ENCODE measurements at regions not wholly inside any gene's neighbourhood (a gene's known extent, or its start where the extent isn't known, plus 50 kb on each side); places are given as distances from the start of the nearest gene placed in this dataset.

DNA sequence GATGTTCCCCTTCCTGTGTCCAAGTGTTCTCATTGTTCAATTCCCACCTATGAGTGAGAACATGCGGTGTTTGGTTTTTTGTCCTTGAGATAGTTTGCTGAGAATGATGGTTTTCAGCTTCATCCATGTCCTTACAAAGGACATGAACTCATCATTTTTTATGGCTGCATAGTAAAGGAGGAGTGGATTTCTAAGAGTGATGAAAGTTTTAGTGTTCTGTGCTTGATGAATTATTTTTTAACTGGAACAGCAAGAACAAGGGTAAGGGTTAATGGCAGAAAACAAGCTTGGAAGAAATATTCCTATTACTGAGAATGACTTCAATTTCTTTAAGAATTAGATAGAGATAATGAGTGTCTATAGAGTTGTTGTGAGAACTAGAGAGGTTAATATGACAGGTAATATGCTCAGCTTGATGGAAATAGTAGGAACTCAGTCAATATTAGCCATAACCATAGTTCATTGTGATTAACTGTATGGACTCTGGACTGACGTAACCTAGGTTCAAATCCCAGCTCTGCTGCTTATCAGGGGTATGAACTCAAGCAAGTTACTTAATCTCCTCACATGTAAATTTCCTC is 190.0 kb downstream of the RPS12 start:
- Histone ChIP-seq H3K4me2 (no peak overlapping the region), H3K27me3 (no peaks in the 10 kb centered on the region), H3K79me2 (no peaks in the 10 kb centered on the region), H3K36me3 (replicated peaks; ENCODE audit: insufficient read depth, low read depth) (no peaks in the 10 kb centered on the region), H3K9me3 (ENCODE audit: low read depth) (no peaks in the 10 kb centered on the region), H3K9me2 (replicated peaks; ENCODE audit: insufficient read depth) (no peaks in the 10 kb centered on the region), H3K4me1 (ENCODE audit: insufficient read depth) (no peaks in the 10 kb centered on the region), H3K27ac (no peak overlapping the region), H2AFZ (no peak overlapping the region), H3K4me3 (no peak overlapping the region), H4K20me1 (ENCODE audit: insufficient read depth, poor library complexity, severe bottlenecking) (no peaks in the 10 kb centered on the region)
- WGBS (ENCODE audit: low lambda C conversion rate, missing lambda C conversion rate): 97% methylated on average over 2 of the region's 2 CpGs
- no peak for TF ChIP-seq EZH2phosphoT487 (IDR thresholded peaks at IDR 0.05; ENCODE audit: low read depth, severe bottlenecking, unreplicated experiment)
- no peak for TF ChIP-seq EZH2 (IDR thresholded peaks at IDR 0.05; ENCODE audit: borderline replicate concordance)
- TF ChIP-seq, protein P1, sequence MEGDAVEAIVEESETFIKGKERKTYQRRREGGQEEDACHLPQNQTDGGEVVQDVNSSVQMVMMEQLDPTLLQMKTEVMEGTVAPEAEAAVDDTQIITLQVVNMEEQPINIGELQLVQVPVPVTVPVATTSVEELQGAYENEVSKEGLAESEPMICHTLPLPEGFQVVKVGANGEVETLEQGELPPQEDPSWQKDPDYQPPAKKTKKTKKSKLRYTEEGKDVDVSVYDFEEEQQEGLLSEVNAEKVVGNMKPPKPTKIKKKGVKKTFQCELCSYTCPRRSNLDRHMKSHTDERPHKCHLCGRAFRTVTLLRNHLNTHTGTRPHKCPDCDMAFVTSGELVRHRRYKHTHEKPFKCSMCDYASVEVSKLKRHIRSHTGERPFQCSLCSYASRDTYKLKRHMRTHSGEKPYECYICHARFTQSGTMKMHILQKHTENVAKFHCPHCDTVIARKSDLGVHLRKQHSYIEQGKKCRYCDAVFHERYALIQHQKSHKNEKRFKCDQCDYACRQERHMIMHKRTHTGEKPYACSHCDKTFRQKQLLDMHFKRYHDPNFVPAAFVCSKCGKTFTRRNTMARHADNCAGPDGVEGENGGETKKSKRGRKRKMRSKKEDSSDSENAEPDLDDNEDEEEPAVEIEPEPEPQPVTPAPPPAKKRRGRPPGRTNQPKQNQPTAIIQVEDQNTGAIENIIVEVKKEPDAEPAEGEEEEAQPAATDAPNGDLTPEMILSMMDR (IDR thresholded peaks at IDR 0.05; ENCODE audit: poor library complexity): no peak
- DNase-seq (ENCODE audit: low spot score): no peak

DNA sequence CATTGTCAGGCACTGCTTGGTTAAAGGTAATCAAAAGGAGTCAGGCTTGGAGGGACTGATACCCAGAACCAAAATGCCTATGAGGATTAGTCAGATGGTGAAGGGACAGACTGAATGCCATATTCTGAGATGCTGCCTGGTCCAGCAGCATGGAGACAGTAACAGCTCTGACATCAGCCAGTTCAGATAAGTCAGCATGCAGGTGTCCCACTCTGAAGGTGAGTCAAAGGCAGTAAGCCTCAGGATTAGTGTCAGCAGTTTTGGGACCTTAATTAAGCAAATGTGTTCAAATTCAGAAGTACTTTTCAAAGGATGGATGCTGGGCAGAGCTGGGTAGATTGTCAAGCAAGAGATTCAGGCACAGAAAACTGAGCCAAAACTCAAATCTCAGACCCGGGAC is 198.4 kb downstream of the RPS12 start:
- Histone ChIP-seq H2AFZ (no peak overlapping the region), H4K20me1 (ENCODE audit: insufficient read depth, poor library complexity, severe bottlenecking) (no peaks in the 10 kb centered on the region), H3K4me1 (ENCODE audit: insufficient read depth) (no peaks in the 10 kb centered on the region), H3K4me3 (no peak overlapping the region), H3K9me2 (replicated peaks; ENCODE audit: insufficient read depth) (no peaks in the 10 kb centered on the region), H3K4me2 (no peak overlapping the region), H3K27me3 (no peaks in the 10 kb centered on the region), H3K36me3 (replicated peaks; ENCODE audit: insufficient read depth, low read depth) (no peaks in the 10 kb centered on the region), H3K9me3 (ENCODE audit: low read depth) (no peaks in the 10 kb centered on the region), H3K27ac (no peak overlapping the region), H3K79me2 (no peaks in the 10 kb centered on the region)
- no peak for TF ChIP-seq EZH2 (IDR thresholded peaks at IDR 0.05; ENCODE audit: borderline replicate concordance)
- TF ChIP-seq EZH2phosphoT487 (IDR thresholded peaks at IDR 0.05; ENCODE audit: low read depth, severe bottlenecking, unreplicated experiment): no peak
- TF ChIP-seq, protein P1 (IDR thresholded peaks at IDR 0.05; ENCODE audit: poor library complexity): no peak
- no peak for DNase-seq (ENCODE audit: low spot score)
- 87% methylated on average over 1 of the region's 1 CpG for WGBS (ENCODE audit: low lambda C conversion rate, missing lambda C conversion rate)

DNA sequence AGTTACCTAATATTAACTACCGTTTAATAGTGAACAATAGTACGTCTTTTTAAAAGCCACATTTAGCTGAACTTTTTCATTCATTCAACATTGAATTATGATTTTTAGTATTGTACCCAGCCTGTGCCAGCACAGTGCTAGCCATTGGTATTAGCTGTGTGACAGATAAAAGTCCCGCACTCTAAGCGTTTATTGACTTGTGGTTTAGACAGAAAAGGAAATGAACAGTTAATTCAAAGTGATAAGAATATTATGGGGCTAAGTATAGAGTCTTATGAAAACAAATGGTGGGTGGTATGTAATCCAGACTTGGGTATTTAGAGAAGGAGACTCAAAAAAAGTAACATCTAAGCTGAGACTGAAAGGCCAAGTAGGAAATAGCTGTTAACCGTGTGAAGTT is 202.3 kb downstream of the RPS12 start:
- H3K4me3 ChIP-seq: no peak overlapping the region
- no peaks in the 10 kb centered on the region for H3K9me3 ChIP-seq (ENCODE audit: low read depth)
- TF ChIP-seq EZH2 (IDR thresholded peaks at IDR 0.05; ENCODE audit: borderline replicate concordance) (no peak), EZH2phosphoT487 (IDR thresholded peaks at IDR 0.05; ENCODE audit: low read depth, severe bottlenecking, unreplicated experiment) (no peak)
- TF ChIP-seq, protein P1 (IDR thresholded peaks at IDR 0.05; ENCODE audit: poor library complexity): no peak
- 68% methylated on average over 5 of the region's 5 CpGs for WGBS (ENCODE audit: low lambda C conversion rate, missing lambda C conversion rate)
- no peaks in the 10 kb centered on the region for H3K79me2 ChIP-seq
- no peak overlapping the region for H3K27ac ChIP-seq
- H3K4me1 ChIP-seq (ENCODE audit: insufficient read depth): no peaks in the 10 kb centered on the region
- H2AFZ ChIP-seq: no peak overlapping the region
- DNase-seq (ENCODE audit: low spot score): no peak
- no peak overlapping the region for H3K4me2 ChIP-seq
- H3K27me3 ChIP-seq: no peaks in the 10 kb centered on the region
- no peaks in the 10 kb centered on the region for H4K20me1 ChIP-seq (ENCODE audit: insufficient read depth, poor library complexity, severe bottlenecking)
- no peaks in the 10 kb centered on the region for H3K36me3 ChIP-seq (replicated peaks; ENCODE audit: insufficient read depth, low read depth)
- H3K9me2 ChIP-seq (replicated peaks; ENCODE audit: insufficient read depth): no peaks in the 10 kb centered on the region
